GM21786 (cell line): ENCODE measurements at regions not wholly inside any gene's neighbourhood (a gene's known extent, or its start where the extent isn't known, plus 50 kb on each side); places are given as distances from the start of the nearest gene placed in this dataset.
"Not testable (repeated sequence)": the region's sequence is repeated elsewhere in the genome, so short reads cannot be mapped to it uniquely, and the experiment has no call there.

Experiments
- ATAC-seq: cut with Tn5 transposase; IDR thresholded peaks from one replicate; pipeline ENCODE4 v1.9.1; 2021; ENCODE audit not compliant: unreplicated experiment

- ATAC-seq = no peak
Observed at GRCh38 chr2:134009440-134009839, 244.4 kb upstream of the MGAT5 start.

- not testable (repeated sequence) for ATAC-seq
Observed at GRCh38 chr2:134009906-134010305, 244.0 kb upstream of the MGAT5 start.

- no peak for ATAC-seq
Observed at GRCh38 chr2:134011936-134012586, 241.8 kb upstream of the MGAT5 start.

GRCh38 chr2:134014196-134014960, 239.5 kb upstream of the MGAT5 start:
- ATAC-seq = no peak

- ATAC-seq = no peak
Observed at GRCh38 chr2:134019871-134020270, 234.0 kb upstream of the MGAT5 start.

- ATAC-seq = no peak
Observed at GRCh38 chr2:134020608-134021007, 233.3 kb upstream of the MGAT5 start.

GRCh38 chr2:134021830-134022524, 231.9 kb upstream of the MGAT5 start:
- ATAC-seq = peak; percentile 97

GRCh38 chr2:134023854-134024253, 230.0 kb upstream of the MGAT5 start:
- no peak for ATAC-seq

- no peak for ATAC-seq
Observed at GRCh38 chr2:134027980-134028379, 225.9 kb upstream of the MGAT5 start.

GRCh38 chr2:134029418-134029817, 224.5 kb upstream of the MGAT5 start:
- no peak for ATAC-seq

GRCh38 chr2:134031539-134031938, 222.3 kb upstream of the MGAT5 start:
- ATAC-seq = no peak

GRCh38 chr2:134035605-134036370, 218.1 kb upstream of the MGAT5 start:
- no peak for ATAC-seq

- peak; percentile 59 for ATAC-seq
Observed at GRCh38 chr2:134039912-134040581, 213.8 kb upstream of the MGAT5 start.

- peak; percentile 31 for ATAC-seq
Observed at GRCh38 chr2:134040626-134041172, 213.2 kb upstream of the MGAT5 start.

- no peak for ATAC-seq
Observed at GRCh38 chr2:134041877-134042276, 212.0 kb upstream of the MGAT5 start.

- not testable (repeated sequence) for ATAC-seq
Observed at GRCh38 chr2:134043028-134043427, 210.8 kb upstream of the MGAT5 start.

GRCh38 chr2:134052173-134052572, 201.7 kb upstream of the MGAT5 start:
- no peak for ATAC-seq

GRCh38 chr2:134056173-134056572, 197.7 kb upstream of the MGAT5 start:
- no peak for ATAC-seq

GRCh38 chr2:134061066-134061465, 192.8 kb upstream of the MGAT5 start:
- ATAC-seq = not testable (repeated sequence)

GRCh38 chr2:134062235-134062634, 191.6 kb upstream of the MGAT5 start:
- not testable (repeated sequence) for ATAC-seq
